Right atrium auricular region (tissue), 2 donors: ENCODE measurements at regions not wholly inside any gene's neighbourhood (a gene's known extent, or its start where the extent isn't known, plus 50 kb on each side); places are given as distances from the start of the nearest gene placed in this dataset.
"Not testable (repeated sequence)": the region's sequence is repeated elsewhere in the genome, so short reads cannot be mapped to it uniquely, and the experiment has no call there.

Experiments used
- DNase-seq: peaks from one replicate; pipeline ENCODE4 v3.0.0-alpha.2; 2019; ENCODE audit warnings: low spot score
- H3K27ac ChIP-seq, 2 donors: fragments of 200-600 bp; sonication (generic); 1 replicate in 1 of 2; 2 replicates in 1 of 2; pipeline ENCODE4 v1.5.1; 2016 to 2019
- H3K27me3 ChIP-seq, 2 donors: fragments of 200-600 bp; sonication (generic); one replicate each; pipeline versions ENCODE4 v1.5.1 to v1.6.0; 2017 to 2019
- H3K36me3 ChIP-seq: fragments of 200-600 bp; sonication (generic); one replicate; pipeline ENCODE4 v1.5.1; 2016
- H3K4me1 ChIP-seq, 2 donors: fragments of 200-600 bp; sonication (generic); one replicate each; pipeline versions ENCODE4 v1.5.1 to v1.6.0; 2017 to 2019
- H3K4me3 ChIP-seq, 2 donors: fragments of 200-600 bp; sonication (generic); 1 replicate in 1 of 2; 2 replicates in 1 of 2; pipeline ENCODE4 v1.5.1; 2017 to 2019; ENCODE audit warnings: mild to moderate bottlenecking in 1 of 2, moderate library complexity in 1 of 2
- H3K9me3 ChIP-seq, 2 donors: fragments of 200-600 bp; sonication (generic); one replicate each; pipeline ENCODE4 v1.5.1; 2019
- CTCF ChIP-seq, 2 donors: fragments of 200-600 bp; sonication (generic); IDR thresholded peaks; one replicate each; pipeline ENCODE4 v1.5.1; 2019; ENCODE audit warnings: antibody characterized with exemption in 2 of 2

- no peak for DNase-seq
- no peak overlapping the region for H3K27ac ChIP-seq
- no peak for TF ChIP-seq CTCF (IDR thresholded peaks at IDR 0.05)
- no peaks in the 10 kb centered on the region for H3K36me3 ChIP-seq
- H3K4me3 ChIP-seq = no peak overlapping the region
- no peaks in the 10 kb centered on the region for H3K4me1 ChIP-seq
- no peaks in the 10 kb centered on the region for H3K27me3 ChIP-seq
- H3K9me3 ChIP-seq = no peaks in the 10 kb centered on the region
These were observed 116.1 kb downstream of the POM121L12 start for GRCh38 chr7:53151496-53151895.

- H3K27ac ChIP-seq, H3K36me3 ChIP-seq, DNase-seq, H3K4me3 ChIP-seq, H3K9me3 ChIP-seq, H3K27me3 ChIP-seq, H3K4me1 ChIP-seq: not testable (repeated sequence)
These were observed 151.8 kb downstream of the POM121L12 start for GRCh38 chr7:53187184-53187583.

- no peak overlapping the region for H3K4me3 ChIP-seq
- no peak for DNase-seq
- no peak overlapping the region for H3K27ac ChIP-seq
- H3K4me1 ChIP-seq = no peaks in the 10 kb centered on the region
- no peaks in the 10 kb centered on the region for H3K36me3 ChIP-seq
- H3K27me3 ChIP-seq = no peaks in the 10 kb centered on the region
- no peaks in the 10 kb centered on the region for H3K9me3 ChIP-seq
- no peak for TF ChIP-seq CTCF (IDR thresholded peaks at IDR 0.05)
These were observed 155.8 kb downstream of the POM121L12 start for GRCh38 chr7:53191191-53191695.

- Histone ChIP-seq H3K27ac (no peak overlapping the region), H3K9me3 (no peaks in the 10 kb centered on the region), H3K27me3 (no peaks in the 10 kb centered on the region), H3K36me3 (no peaks in the 10 kb centered on the region), H3K4me1 (no peaks in the 10 kb centered on the region), H3K4me3 (no peak overlapping the region)
- no peak for TF ChIP-seq CTCF (IDR thresholded peaks at IDR 0.05)
- DNase-seq = no peak
These were observed 156.5 kb downstream of the POM121L12 start for GRCh38 chr7:53191836-53192443.

- no peaks in the 10 kb centered on the region for H3K4me1 ChIP-seq
- no peaks in the 10 kb centered on the region for H3K36me3 ChIP-seq
- DNase-seq = no peak
- TF ChIP-seq CTCF (IDR thresholded peaks at IDR 0.05) = no peak
- no peak overlapping the region for H3K27ac ChIP-seq
- no peak overlapping the region for H3K4me3 ChIP-seq
- H3K27me3 ChIP-seq = no peaks in the 10 kb centered on the region
- peaks cover 4 to 17% of the 10 kb centered on the region in 2 donors for H3K9me3 ChIP-seq
These were observed 169.6 kb downstream of the POM121L12 start for GRCh38 chr7:53205006-53205405.

- no peaks in the 10 kb centered on the region for H3K27me3 ChIP-seq
- H3K4me1 ChIP-seq = no peaks in the 10 kb centered on the region
- no peaks in the 10 kb centered on the region for H3K36me3 ChIP-seq
- no peak overlapping the region for H3K4me3 ChIP-seq
- no peak for TF ChIP-seq CTCF (IDR thresholded peaks at IDR 0.05)
- no peak overlapping the region for H3K27ac ChIP-seq
- peaks cover 4 to 29% of the 10 kb centered on the region in 2 donors for H3K9me3 ChIP-seq
- DNase-seq = no peak
These were observed 173.7 kb downstream of the POM121L12 start for GRCh38 chr7:53209129-53209528.
